ENCODE measurements at regions not wholly inside any gene's neighbourhood (a gene's known extent, or its start where the extent isn't known, plus 50 kb on each side); places are given as distances from the start of the nearest gene placed in this dataset.
"Not testable (repeated sequence)": the region's sequence is repeated elsewhere in the genome, so short reads cannot be mapped to it uniquely, and the experiment has no call there.

- not testable (repeated sequence) for TF ChIP-seq POLR2AphosphoS5, POLR2A (IDR thresholded peaks at IDR 0.05; ENCODE audit: low read depth, low read length)
Observed at GRCh38 chr18:1152958-1153357, 248.3 kb downstream of the ADCYAP1 start.

Data from GM12891 (cell line).